Upper lobe of left lung (tissue), 4 donors: ENCODE measurements at regions not wholly inside any gene's neighbourhood (a gene's known extent, or its start where the extent isn't known, plus 50 kb on each side); places are given as distances from the start of the nearest gene placed in this dataset.

Experiments used
- CTCF ChIP-seq, 6 experiments: fragments of 450-650 bp in 4 of 6; fragments of 200-600 bp in 2 of 6; sonication (generic) in 2 of 6; IDR thresholded peaks; one replicate each; pipeline ENCODE4 v1.5.1; 2016 to 2019; ENCODE audit warnings: antibody characterized with exemption in 6 of 6
- POLR2AphosphoS5 ChIP-seq, 2 donors: sonication (generic); formaldehyde crosslinking; IDR thresholded peaks; one replicate each; pipeline ENCODE4 v1.5.1; 2017; ENCODE audit warnings: antibody characterized with exemption in 2 of 2

DNA sequence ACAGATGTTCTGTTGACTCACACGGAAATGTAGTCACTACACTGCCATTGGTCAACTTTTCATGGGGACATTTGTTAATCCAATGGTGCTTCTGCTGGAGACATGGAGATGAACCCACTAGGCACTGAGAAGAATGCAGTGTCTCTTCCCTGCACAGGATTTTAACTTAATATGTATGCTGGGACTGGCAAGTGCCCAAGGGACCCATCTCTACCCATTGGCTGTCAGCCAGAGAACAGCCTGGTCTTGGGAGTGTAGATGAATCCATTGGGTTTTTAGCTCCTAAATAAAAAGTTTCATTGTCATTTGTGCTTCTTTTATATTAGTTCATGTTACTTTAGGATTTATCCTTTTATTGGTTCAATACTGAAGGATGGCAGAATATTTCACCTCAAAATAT, 195.8 kb upstream of the CDH6 start:
- TF ChIP-seq CTCF (IDR thresholded peaks at IDR 0.05), result no peak
- no peak for TF ChIP-seq POLR2AphosphoS5 (IDR thresholded peaks at IDR 0.05)
